GM12872 (cell line): ENCODE measurements at regions not wholly inside any gene's neighbourhood (a gene's known extent, or its start where the extent isn't known, plus 50 kb on each side); places are given as distances from the start of the nearest gene placed in this dataset.

Source experiments
- CTCF ChIP-seq: IDR thresholded peaks from 3 replicates; pipeline ENCODE4 v1.5.1; 2011; ENCODE audit warnings: low read depth, mild to moderate bottlenecking, low read length, moderate library complexity; ENCODE audit not compliant: insufficient read depth

- TF ChIP-seq CTCF = no peak
These were observed 173.1 kb downstream of the FTCDNL1 start for GRCh38 chr2:199677881-199678280.

DNA sequence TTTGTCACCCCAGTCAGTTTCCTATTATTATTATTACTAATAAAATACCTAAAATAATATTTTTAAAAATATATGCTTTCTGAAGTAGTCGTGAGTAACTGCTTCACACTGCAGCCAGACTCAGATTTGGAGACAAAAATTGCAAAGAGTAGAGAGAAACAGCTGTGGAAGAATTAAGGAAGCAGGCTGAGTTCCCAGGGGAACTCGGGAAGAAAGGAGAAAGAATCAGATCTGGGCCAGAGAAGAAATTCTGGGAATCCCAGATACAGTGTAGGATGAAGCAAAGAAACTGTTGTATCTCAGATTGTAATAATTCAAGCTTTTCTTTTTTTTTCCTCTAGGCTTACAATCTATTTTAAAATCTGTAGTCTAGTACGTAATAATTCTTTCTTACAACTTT, 182.3 kb downstream of the FTCDNL1 start:
- no peak for TF ChIP-seq CTCF

GRCh38 chr2:199663157-199663556, 187.8 kb downstream of the FTCDNL1 start:
- no peak for TF ChIP-seq CTCF

DNA sequence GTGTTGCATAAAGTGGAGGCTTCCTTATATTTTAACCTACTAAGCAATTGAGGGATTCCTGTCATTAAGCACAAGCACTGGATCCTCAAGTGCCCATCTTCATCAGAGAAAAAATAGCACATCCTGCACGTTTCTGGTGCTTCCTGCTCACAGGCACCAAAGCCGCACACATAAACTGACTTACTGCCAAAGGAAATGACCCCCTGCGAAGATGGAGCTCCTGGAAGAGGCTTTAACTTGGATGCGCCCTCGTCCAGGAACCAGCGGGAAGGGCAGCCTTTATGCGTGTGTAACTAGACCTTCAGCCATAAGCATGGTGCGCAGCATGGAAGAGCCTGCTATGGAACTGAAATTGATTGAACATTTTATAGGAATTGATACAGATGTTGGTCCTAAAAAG, 188.7 kb downstream of the FTCDNL1 start:
- no peak for TF ChIP-seq CTCF

DNA sequence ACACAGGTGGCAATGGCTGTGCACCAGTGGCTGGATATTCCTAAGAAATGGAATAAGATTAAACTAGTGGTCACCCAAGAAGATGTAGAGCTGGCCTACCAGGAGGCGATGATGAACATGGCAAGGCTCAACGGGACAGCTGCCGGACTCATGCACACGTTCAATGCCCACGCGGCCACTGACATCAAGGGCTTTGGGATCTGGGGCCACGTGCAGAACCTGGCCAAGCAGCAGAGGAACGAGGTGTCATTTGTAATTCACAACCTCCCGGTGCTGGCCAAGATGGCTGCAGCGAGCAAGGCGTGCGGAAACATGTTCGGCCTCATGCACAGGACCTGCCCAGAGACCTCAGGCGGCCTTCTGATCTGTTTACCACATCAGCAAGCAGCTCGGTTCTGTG, 190.8 kb downstream of the FTCDNL1 start:
- TF ChIP-seq CTCF = no peak

DNA sequence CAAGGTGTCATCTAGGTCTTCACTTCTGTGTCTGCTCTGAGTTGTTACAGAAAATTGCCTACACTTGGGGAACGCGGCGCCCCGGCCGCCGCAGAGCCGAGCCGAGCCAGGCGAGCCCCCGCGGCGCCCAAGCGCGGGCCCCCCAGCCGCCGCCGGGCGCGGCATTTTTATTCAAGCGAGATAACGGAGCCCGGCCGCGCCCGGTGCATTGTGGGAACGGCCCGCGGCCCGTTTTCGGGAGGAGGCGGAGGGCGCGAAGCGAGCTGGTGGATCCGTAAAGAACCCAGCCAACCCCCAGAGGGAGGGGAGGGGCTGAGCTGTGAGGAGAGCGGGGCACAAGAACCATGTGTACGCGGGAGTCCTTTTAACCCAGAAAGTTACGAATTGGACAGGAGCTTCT, 191.8 kb downstream of the FTCDNL1 start:
- no peak for TF ChIP-seq CTCF

DNA sequence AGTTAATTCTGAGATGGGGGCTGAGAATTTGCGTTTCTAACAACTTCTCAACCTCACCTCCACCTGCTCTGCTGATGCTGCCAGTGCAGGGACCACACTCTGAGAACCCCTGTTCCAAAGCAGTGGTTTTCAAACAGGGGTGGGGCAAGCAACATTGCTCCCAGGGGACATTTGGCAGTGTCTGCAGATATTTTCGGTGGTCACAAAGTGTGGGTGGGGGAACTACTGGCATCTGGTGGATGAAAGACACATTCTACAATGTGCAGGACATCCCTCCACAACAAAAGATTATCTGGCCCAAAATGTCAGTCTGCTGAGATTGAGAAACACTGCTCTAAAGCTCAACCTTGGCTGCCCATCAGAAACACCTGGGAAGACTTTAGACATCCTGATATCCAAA, 188.7 kb upstream of the SATB2 start:
- TF ChIP-seq CTCF = no peak

GRCh38 chr2:199631129-199631528, 173.4 kb upstream of the SATB2 start:
- no peak for TF ChIP-seq CTCF
